ENCODE measurements at regions not wholly inside any gene's neighbourhood (a gene's known extent, or its start where the extent isn't known, plus 50 kb on each side); places are given as distances from the start of the nearest gene placed in this dataset.

- Histone ChIP-seq H2AFZ (ENCODE audit: low read length) (no peak overlapping the region), H3K4me2 (ENCODE audit: low read depth, low read length, poor library complexity, severe bottlenecking) (no peak overlapping the region), H4K20me1 (ENCODE audit: insufficient read depth, low read length, poor library complexity, severe bottlenecking) (no peaks in the 10 kb centered on the region), H3K9me3 (ENCODE audit: insufficient read depth, low read depth, low read length) (no peaks in the 10 kb centered on the region), H3K9ac (ENCODE audit: low read depth, low read length, poor library complexity, severe bottlenecking) (no peak overlapping the region), H3K36me3 (ENCODE audit: insufficient read depth, low read length) (no peaks in the 10 kb centered on the region), H3K4me3 (ENCODE audit: low read length, poor library complexity, severe bottlenecking) (no peak overlapping the region), H3K27me3 (ENCODE audit: insufficient read depth, low read length, poor library complexity, severe bottlenecking) (no peaks in the 10 kb centered on the region), H3K79me2 (ENCODE audit: insufficient read depth, low read length) (no peaks in the 10 kb centered on the region), H3F3A (ENCODE audit: low read depth) (no peaks in the 10 kb centered on the region), H3K9me2 (replicated peaks; ENCODE audit: low read depth, low read length) (no peaks in the 10 kb centered on the region), H3K4me1 (ENCODE audit: insufficient read depth, low read length, poor library complexity, severe bottlenecking) (no peaks in the 10 kb centered on the region)
- no peak for TF ChIP-seq CTCF (conservative IDR thresholded peaks at IDR 0.05; ENCODE audit: low read length)
- TF ChIP-seq EZH2phosphoT487 (IDR thresholded peaks at IDR 0.05; ENCODE audit: borderline replicate concordance): no peak
Observed at GRCh38 chr11:34566208-34566551, 52.6 kb upstream of the ELF5 start.

GRCh38 chr11:34566736-34567135 is 53.1 kb upstream of the ELF5 start:
- no peaks in the 10 kb centered on the region for H3F3A ChIP-seq (ENCODE audit: low read depth)
- H3K4me3 ChIP-seq (ENCODE audit: low read length, poor library complexity, severe bottlenecking): no peak overlapping the region
- no peaks in the 10 kb centered on the region for H3K79me2 ChIP-seq (ENCODE audit: insufficient read depth, low read length)
- no peaks in the 10 kb centered on the region for H3K36me3 ChIP-seq (ENCODE audit: insufficient read depth, low read length)
- H3K27me3 ChIP-seq (ENCODE audit: insufficient read depth, low read length, poor library complexity, severe bottlenecking): no peaks in the 10 kb centered on the region
- H3K9ac ChIP-seq (ENCODE audit: low read depth, low read length, poor library complexity, severe bottlenecking): no peak overlapping the region
- no peaks in the 10 kb centered on the region for H3K4me1 ChIP-seq (ENCODE audit: insufficient read depth, low read length, poor library complexity, severe bottlenecking)
- no peak overlapping the region for H3K4me2 ChIP-seq (ENCODE audit: low read depth, low read length, poor library complexity, severe bottlenecking)
- H4K20me1 ChIP-seq (ENCODE audit: insufficient read depth, low read length, poor library complexity, severe bottlenecking): no peaks in the 10 kb centered on the region
- TF ChIP-seq CTCF (conservative IDR thresholded peaks at IDR 0.05; ENCODE audit: low read length) (no peak), EZH2phosphoT487 (IDR thresholded peaks at IDR 0.05; ENCODE audit: borderline replicate concordance) (no peak)
- H3K9me3 ChIP-seq (ENCODE audit: insufficient read depth, low read depth, low read length): no peaks in the 10 kb centered on the region
- no peak overlapping the region for H2AFZ ChIP-seq (ENCODE audit: low read length)
- no peaks in the 10 kb centered on the region for H3K9me2 ChIP-seq (replicated peaks; ENCODE audit: low read depth, low read length)

- no peak overlapping the region for H3K4me2 ChIP-seq (ENCODE audit: low read depth, low read length, poor library complexity, severe bottlenecking)
- no peak overlapping the region for H3K4me3 ChIP-seq (ENCODE audit: low read length, poor library complexity, severe bottlenecking)
- H3K9ac ChIP-seq (ENCODE audit: low read depth, low read length, poor library complexity, severe bottlenecking): no peak overlapping the region
- H4K20me1 ChIP-seq (ENCODE audit: insufficient read depth, low read length, poor library complexity, severe bottlenecking): no peaks in the 10 kb centered on the region
- no peak for TF ChIP-seq CTCF (conservative IDR thresholded peaks at IDR 0.05; ENCODE audit: low read length)
- TF ChIP-seq EZH2phosphoT487 (IDR thresholded peaks at IDR 0.05; ENCODE audit: borderline replicate concordance): no peak
- H3K9me2 ChIP-seq (replicated peaks; ENCODE audit: low read depth, low read length): no peaks in the 10 kb centered on the region
- H3K79me2 ChIP-seq (ENCODE audit: insufficient read depth, low read length): no peaks in the 10 kb centered on the region
- H3K27me3 ChIP-seq (ENCODE audit: insufficient read depth, low read length, poor library complexity, severe bottlenecking): no peaks in the 10 kb centered on the region
- no peaks in the 10 kb centered on the region for H3K4me1 ChIP-seq (ENCODE audit: insufficient read depth, low read length, poor library complexity, severe bottlenecking)
- H3K9me3 ChIP-seq (ENCODE audit: insufficient read depth, low read depth, low read length): no peaks in the 10 kb centered on the region
- no peaks in the 10 kb centered on the region for H3K36me3 ChIP-seq (ENCODE audit: insufficient read depth, low read length)
- no peak overlapping the region for H2AFZ ChIP-seq (ENCODE audit: low read length)
- H3F3A ChIP-seq (ENCODE audit: low read depth): no peaks in the 10 kb centered on the region
Observed at GRCh38 chr11:34567733-34568132, 53.2 kb upstream of the EHF start.
